ENCODE measurements at regions not wholly inside any gene's neighbourhood (a gene's known extent, or its start where the extent isn't known, plus 50 kb on each side); places are given as distances from the start of the nearest gene placed in this dataset.

GRCh38 chr11:92770419-92770818 is 199.0 kb upstream of the MTNR1B start:
- DNase-seq (ENCODE audit: low read depth in 4 of 4, low spot score in 3 of 4) = no peak

- DNase-seq (ENCODE audit: low read depth in 4 of 4, low spot score in 3 of 4) = no peak
These were observed 198.5 kb upstream of the MTNR1B start for GRCh38 chr11:92770981-92771380.

GRCh38 chr11:92771701-92772100 is 197.8 kb upstream of the MTNR1B start:
- DNase-seq (ENCODE audit: low read depth in 4 of 4, low spot score in 3 of 4) = no peak

GRCh38 chr11:92775003-92775676 is 194.3 kb upstream of the MTNR1B start:
- no peak for DNase-seq (ENCODE audit: low read depth in 4 of 4, low spot score in 3 of 4)

- no peak for DNase-seq (ENCODE audit: low read depth in 4 of 4, low spot score in 3 of 4)
These were observed 192.8 kb upstream of the MTNR1B start for GRCh38 chr11:92776676-92777075.

- no peak for DNase-seq (ENCODE audit: low read depth in 4 of 4, low spot score in 3 of 4)
These were observed 189.7 kb upstream of the MTNR1B start for GRCh38 chr11:92779746-92780145.

- no peak for DNase-seq (ENCODE audit: low read depth in 4 of 4, low spot score in 3 of 4)
These were observed 188.3 kb upstream of the MTNR1B start for GRCh38 chr11:92781151-92781550.

- DNase-seq (ENCODE audit: low read depth in 4 of 4, low spot score in 3 of 4) = no peak
These were observed 186.6 kb upstream of the MTNR1B start for GRCh38 chr11:92782806-92783205.

- no peak for DNase-seq (ENCODE audit: low read depth in 4 of 4, low spot score in 3 of 4)
These were observed 185.1 kb upstream of the MTNR1B start for GRCh38 chr11:92784331-92784730.

- no peak for DNase-seq (ENCODE audit: low read depth in 4 of 4, low spot score in 3 of 4)
These were observed 181.8 kb upstream of the MTNR1B start for GRCh38 chr11:92787638-92788037.

- DNase-seq (ENCODE audit: low read depth in 4 of 4, low spot score in 3 of 4) = no peak
These were observed 179.7 kb upstream of the MTNR1B start for GRCh38 chr11:92789761-92790160.

- no peak for DNase-seq (ENCODE audit: low read depth in 4 of 4, low spot score in 3 of 4)
These were observed 179.1 kb upstream of the MTNR1B start for GRCh38 chr11:92790366-92790765.

- DNase-seq (ENCODE audit: low read depth in 4 of 4, low spot score in 3 of 4) = no peak
These were observed 178.4 kb upstream of the MTNR1B start for GRCh38 chr11:92790926-92791616.

- no peak for DNase-seq (ENCODE audit: low read depth in 4 of 4, low spot score in 3 of 4)
These were observed 177.6 kb upstream of the MTNR1B start for GRCh38 chr11:92791886-92792285.

GRCh38 chr11:92793189-92793588 is 176.3 kb upstream of the MTNR1B start:
- no peak for DNase-seq (ENCODE audit: low read depth in 4 of 4, low spot score in 3 of 4)

- DNase-seq (ENCODE audit: low read depth in 4 of 4, low spot score in 3 of 4) = no peak
These were observed 174.7 kb upstream of the MTNR1B start for GRCh38 chr11:92794783-92795182.

- no peak for DNase-seq (ENCODE audit: low read depth in 4 of 4, low spot score in 3 of 4)
These were observed 172.7 kb upstream of the MTNR1B start for GRCh38 chr11:92796744-92797143.

- no peak for DNase-seq (ENCODE audit: low read depth in 4 of 4, low spot score in 3 of 4)
These were observed 171.6 kb upstream of the MTNR1B start for GRCh38 chr11:92797874-92798273.

- no peak for DNase-seq (ENCODE audit: low read depth in 4 of 4, low spot score in 3 of 4)
These were observed 167.8 kb upstream of the MTNR1B start for GRCh38 chr11:92801685-92802084.

GRCh38 chr11:92802644-92803043 is 166.8 kb upstream of the MTNR1B start:
- DNase-seq (ENCODE audit: low read depth in 4 of 4, low spot score in 3 of 4) = no peak

GRCh38 chr11:92803391-92803790 is 166.1 kb upstream of the MTNR1B start:
- no peak for DNase-seq (ENCODE audit: low read depth in 4 of 4, low spot score in 3 of 4)

- DNase-seq (ENCODE audit: low read depth in 4 of 4, low spot score in 3 of 4) = no peak
These were observed 165.0 kb upstream of the MTNR1B start for GRCh38 chr11:92804388-92804966.
